ENCODE measurements at regions not wholly inside any gene's neighbourhood (a gene's known extent, or its start where the extent isn't known, plus 50 kb on each side); places are given as distances from the start of the nearest gene placed in this dataset.

- TF ChIP-seq POLR2A (IDR thresholded peaks at IDR 0.05) (no peak), CTCF (IDR thresholded peaks at IDR 0.05) (no peak)
Measured at GRCh38 chr10:128776673-128777252, 650.5 kb upstream of the MKI67 start.
